PC-3 (cell line): ENCODE measurements at regions not wholly inside any gene's neighbourhood (a gene's known extent, or its start where the extent isn't known, plus 50 kb on each side); places are given as distances from the start of the nearest gene placed in this dataset.

Experiments used
- ATAC-seq: fragments of 200-7000 bp; cut with Tn5 transposase; 2 replicates; pipeline ENCODE4 v1.9.1; 2020; ENCODE audit warnings: mild to moderate bottlenecking, moderate library complexity
- BruUV-seq: library from RNA; stranded (reverse); fragments of 400-500 nt; replicated peaks from 2 replicates; lab custom pipeline; 2021; lab: Mats Ljungman, UMichigan
- CTCF ChIA-PET: fragments of 300-600 bp; sonication (Branson Sonifier 250); formaldehyde crosslinking; loops from one replicate; lab custom pipeline; 2022; ENCODE audit warnings: antibody characterized with exemption; lab: Charles Lee
- POLR2A ChIA-PET: fragments of 300-600 bp; sonication (Branson Sonifier 250); formaldehyde crosslinking; loops from one replicate; lab custom pipeline; 2022; ENCODE audit warnings: antibody characterized with exemption; ENCODE audit not compliant: unreplicated experiment; lab: Charles Lee
- DNase-seq: peaks from one replicate; pipeline ENCODE4 v3.0.0-alpha.2; 2015
- H2AFZ ChIP-seq: fragments of 300-600 bp; sonication (generic); 2 replicates; pipeline ENCODE4 v1.6.0; 2016; ENCODE audit warnings: antibody characterized with exemption, low read length
- H3F3A ChIP-seq: fragments of 300-600 bp; sonication (generic); one replicate; pipeline ENCODE4 v1.6.0; 2017; ENCODE audit warnings: antibody characterized with exemption, low read length, control low read depth, mild to moderate bottlenecking; ENCODE audit not compliant: unreplicated experiment
- H3K27ac ChIP-seq: fragments of 300-600 bp; sonication (generic); 2 replicates; pipeline ENCODE4 v1.5.1; 2016; ENCODE audit warnings: mild to moderate bottlenecking, low read length
- H3K27me3 ChIP-seq: fragments of 300-600 bp; sonication (generic); 2 replicates; pipeline ENCODE4 v1.6.1; 2016; ENCODE audit warnings: low read length, mixed read lengths
- H3K36me3 ChIP-seq: fragments of 300-600 bp; sonication (generic); 2 replicates; pipeline ENCODE4 v1.6.1; 2016; ENCODE audit warnings: low read depth, mixed run types, low read length, mixed read lengths
- H3K4me1 ChIP-seq: fragments of 300-600 bp; sonication (generic); 2 replicates; pipeline ENCODE4 v1.5.1; 2016; ENCODE audit warnings: low read length; ENCODE audit not compliant: insufficient read depth
- H3K4me2 ChIP-seq: fragments of 300-600 bp; sonication (generic); 2 replicates; pipeline ENCODE4 v1.6.0; 2016; ENCODE audit warnings: low read length
- H3K4me3 ChIP-seq: fragments of 300-600 bp; sonication (generic); 2 replicates; pipeline ENCODE4 v1.5.1; 2016; ENCODE audit warnings: mild to moderate bottlenecking, low read length, mixed read lengths
- H3K79me2 ChIP-seq: fragments of 300-600 bp; sonication (generic); 2 replicates; pipeline ENCODE4 v1.6.1; 2017; ENCODE audit warnings: low read length, mixed read lengths
- H3K9ac ChIP-seq: fragments of 300-600 bp; sonication (generic); 2 replicates; pipeline ENCODE4 v1.6.0; 2016; ENCODE audit warnings: mild to moderate bottlenecking, low read length
- H3K9me2 ChIP-seq: fragments of 300-600 bp; sonication (generic); replicated peaks from 2 replicates; pipeline ENCODE4 v1.6.1; 2016; ENCODE audit warnings: mixed run types, low read length, mixed read lengths
- H3K9me3 ChIP-seq: fragments of 300-600 bp; sonication (generic); 2 replicates; pipeline ENCODE4 v1.6.1; 2016; ENCODE audit warnings: low read length, mixed read lengths
- H4K20me1 ChIP-seq: fragments of 300-600 bp; sonication (generic); 2 replicates; pipeline ENCODE4 v1.6.1; 2016; ENCODE audit warnings: low read length, mixed read lengths
- CTCF ChIP-seq: fragments of 300-600 bp; sonication (generic); conservative IDR thresholded peaks from 2 replicates; pipeline ENCODE4 v1.5.1; 2017; ENCODE audit warnings: antibody characterized with exemption, low read depth, mild to moderate bottlenecking, low read length
- EZH2 ChIP-seq: fragments of 300-600 bp; sonication (generic); IDR thresholded peaks from one replicate; pipeline ENCODE4 v1.6.1; 2017; ENCODE audit warnings: antibody characterized with exemption, mild to moderate bottlenecking, low read length; ENCODE audit not compliant: unreplicated experiment
- EZH2phosphoT487 ChIP-seq: fragments of 300-600 bp; sonication (generic); IDR thresholded peaks from 2 replicates; pipeline ENCODE4 v1.6.1; 2018; ENCODE audit warnings: mild to moderate bottlenecking, antibody characterized with exemption, low read length, borderline replicate concordance
- intact Hi-C: fragments of 100-400 bp; cut with micrococcal nuclease; formaldehyde crosslinking; loops from 2 replicates; pipeline ENCODE4 v1.9.0; 2023

GRCh38 chr13:61774903-61775302 lies 359.3 kb upstream of the PCDH20 start:
- TF ChIP-seq CTCF, result no peak
- no peak for TF ChIP-seq EZH2
- TF ChIP-seq EZH2phosphoT487, result no peak
- ChIA-PET CTCF (no interaction called here), POLR2A (no interaction called here)
- H2AFZ ChIP-seq, result no peak overlapping the region
- no peaks in the 10 kb centered on the region for H3K9me3 ChIP-seq
- no peaks in the 10 kb centered on the region for H4K20me1 ChIP-seq
- H3K9me2 ChIP-seq, result no peaks in the 10 kb centered on the region
- no peaks in the 10 kb centered on the region for H3F3A ChIP-seq
- BruUV-seq, result no TSS peak
- no peak overlapping the region for H3K4me3 ChIP-seq
- DNase-seq (no peak), ATAC-seq (no peak)
- no peak overlapping the region for H3K27ac ChIP-seq
- H3K36me3 ChIP-seq, result no peaks in the 10 kb centered on the region
- H3K4me1 ChIP-seq, result no peaks in the 10 kb centered on the region
- no peak overlapping the region for H3K4me2 ChIP-seq
- no peaks in the 10 kb centered on the region for H3K79me2 ChIP-seq
- H3K9ac ChIP-seq, result no peak overlapping the region
- intact Hi-C loops, result no loop called here
- no peaks in the 10 kb centered on the region for H3K27me3 ChIP-seq

GRCh38 chr13:61770681-61771080 lies 355.0 kb upstream of the PCDH20 start:
- Histone ChIP-seq H3K9me3 (no peaks in the 10 kb centered on the region), H4K20me1 (no peaks in the 10 kb centered on the region), H3K4me2 (no peak overlapping the region), H3K27me3 (no peaks in the 10 kb centered on the region), H3K9me2 (no peaks in the 10 kb centered on the region), H3K36me3 (no peaks in the 10 kb centered on the region), H3F3A (no peaks in the 10 kb centered on the region), H3K9ac (no peak overlapping the region), H3K27ac (no peak overlapping the region), H3K4me3 (no peak overlapping the region), H3K79me2 (no peaks in the 10 kb centered on the region), H2AFZ (no peak overlapping the region), H3K4me1 (no peaks in the 10 kb centered on the region)
- TF ChIP-seq EZH2phosphoT487 (no peak), EZH2 (no peak), CTCF (no peak)
- CTCF ChIA-PET, result interaction anchor here (1.0 kb wide), 1 partner anchor 305 kb away, joined by 3 read pairs; no protein-coding TSS in a partner anchor
- intact Hi-C loops, result no loop called here
- POLR2A ChIA-PET, result no interaction called here
- BruUV-seq, result no TSS peak
- DNase-seq, result no peak
- no peak for ATAC-seq

- Histone ChIP-seq H3K27me3 (no peaks in the 10 kb centered on the region), H3K9me2 (no peaks in the 10 kb centered on the region), H3K4me3 (no peak overlapping the region), H3K27ac (no peak overlapping the region), H3K36me3 (no peaks in the 10 kb centered on the region), H2AFZ (no peak overlapping the region), H3K9me3 (no peaks in the 10 kb centered on the region), H3K4me2 (no peak overlapping the region), H3K9ac (no peak overlapping the region), H3K79me2 (no peaks in the 10 kb centered on the region), H3K4me1 (no peaks in the 10 kb centered on the region), H4K20me1 (no peaks in the 10 kb centered on the region), H3F3A (no peaks in the 10 kb centered on the region)
- POLR2A ChIA-PET, result no interaction called here
- intact Hi-C loops, result no loop called here
- DNase-seq (no peak), ATAC-seq (no peak)
- BruUV-seq, result no TSS peak
- CTCF ChIA-PET, result no interaction called here
- TF ChIP-seq EZH2, result no peak
- TF ChIP-seq EZH2phosphoT487, result no peak
- TF ChIP-seq CTCF, result no peak
Observed at GRCh38 chr13:61768175-61768574, 352.5 kb upstream of the PCDH20 start.
